CD4-positive, alpha-beta memory T cell (primary cell): ENCODE measurements at regions not wholly inside any gene's neighbourhood (a gene's known extent, or its start where the extent isn't known, plus 50 kb on each side); places are given as distances from the start of the nearest gene placed in this dataset.

ENCODE experiments used
- CTCF ChIA-PET: fragments of 350-600 bp; sonication (Branson Sonifier 250); formaldehyde crosslinking; loops from one replicate; lab custom pipeline; 2021; ENCODE audit warnings: inconsistent platforms; ENCODE audit not compliant: partially characterized antibody; lab: Charles Lee
- POLR2A ChIA-PET: fragments of 350-600 bp; sonication (Branson Sonifier 250); formaldehyde crosslinking; loops from one replicate; lab custom pipeline; 2021; ENCODE audit not compliant: partially characterized antibody; lab: Charles Lee
- DNase-seq, 5 donors: peaks; one replicate each; pipeline versions ENCODE4 v3.0.0 to v3.0.0-alpha.2; 2020 to 2022; ENCODE audit warnings: mixed read lengths in 1 of 5
- H3K27ac ChIP-seq: one replicate; pipeline ENCODE4 v1.7.0; 2013; ENCODE audit warnings: low read depth, low read length
- H3K27me3 ChIP-seq: 2 replicates; pipeline ENCODE4 v1.7.0; 2013; ENCODE audit warnings: mild to moderate bottlenecking, low read length, moderate library complexity; ENCODE audit not compliant: insufficient read depth
- H3K36me3 ChIP-seq: 2 replicates; pipeline ENCODE4 v1.7.0; 2013; ENCODE audit warnings: mild to moderate bottlenecking, low read length, moderate library complexity; ENCODE audit not compliant: insufficient read depth
- H3K4me1 ChIP-seq: 2 replicates; pipeline ENCODE4 v1.7.0; 2013; ENCODE audit warnings: mild to moderate bottlenecking, low read length, moderate library complexity; ENCODE audit not compliant: insufficient read depth
- H3K4me3 ChIP-seq, 2 donors: one replicate each; pipeline ENCODE4 v1.7.0; 2013; ENCODE audit warnings: low read length in 2 of 2, mild to moderate bottlenecking in 1 of 2
- H3K9me3 ChIP-seq, 2 donors: one replicate each; pipeline ENCODE4 v1.7.0; 2013; ENCODE audit warnings: low read length in 2 of 2, control low read depth in 1 of 2; ENCODE audit not compliant: control insufficient read depth in 1 of 2
- H3K27ac Mint-ChIP-seq, 7 donors: one replicate each; pipeline ENCODE4 v1.8.0; 2020 to 2021; ENCODE audit warnings: mixed read lengths in 7 of 7, mild to moderate bottlenecking in 6 of 7, inconsistent platforms in 3 of 7, moderate library complexity in 3 of 7
- H3K27me3 Mint-ChIP-seq, 2 donors: one replicate each; pipeline ENCODE4 v1.8.0; 2020 to 2021; ENCODE audit warnings: mixed read lengths in 2 of 2
- H3K36me3 Mint-ChIP-seq, 2 donors: one replicate each; pipeline ENCODE4 v1.8.0; 2020 to 2021; ENCODE audit warnings: mixed read lengths in 2 of 2, inconsistent platforms in 1 of 2, mild to moderate bottlenecking in 1 of 2
- H3K4me1 Mint-ChIP-seq, 4 donors: one replicate each; pipeline ENCODE4 v1.8.0; 2020 to 2021; ENCODE audit warnings: mixed read lengths in 4 of 4, mild to moderate bottlenecking in 1 of 4
- H3K4me3 Mint-ChIP-seq, 8 donors: one replicate each; pipeline ENCODE4 v1.8.0; 2020 to 2021; ENCODE audit warnings: mixed read lengths in 8 of 8, mild to moderate bottlenecking in 7 of 8, moderate library complexity in 6 of 8, inconsistent platforms in 3 of 8
- H3K9me3 Mint-ChIP-seq, 8 donors: one replicate each; pipeline ENCODE4 v1.8.0; 2020 to 2021; ENCODE audit warnings: mixed read lengths in 8 of 8, mild to moderate bottlenecking in 5 of 8, inconsistent platforms in 3 of 8, moderate library complexity in 1 of 8
- intact Hi-C: fragments of 100-400 bp; cut with micrococcal nuclease; formaldehyde crosslinking; loops from one replicate; pipeline ENCODE4 v1.15.1; 2023

DNA sequence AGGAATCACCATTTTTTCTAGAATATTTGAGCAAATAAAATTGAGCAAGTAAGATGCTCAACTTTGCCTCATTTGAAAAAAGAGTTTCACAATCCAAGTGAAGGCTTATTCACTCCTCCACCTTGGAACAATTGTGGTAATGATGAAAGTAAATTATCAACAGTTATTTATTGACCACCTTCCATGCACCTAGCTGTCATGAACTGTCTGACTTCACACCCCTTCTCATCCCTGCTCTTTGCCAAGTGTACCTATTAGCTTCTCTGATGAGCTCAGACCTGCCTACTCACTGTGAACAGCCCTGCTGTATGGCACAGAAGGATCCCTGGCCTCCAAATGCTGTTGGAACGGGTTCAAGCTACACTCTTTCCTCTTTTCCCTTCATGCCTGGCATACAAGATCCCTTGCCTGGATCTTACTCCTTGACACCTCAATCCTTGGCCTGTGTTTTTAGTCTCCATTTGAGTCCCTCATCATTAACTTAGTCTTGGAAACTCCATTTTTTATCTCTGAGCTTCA, 99.0 kb upstream of the PREP start:
- Histone ChIP-seq H3K9me3 (no peaks in the 10 kb centered on the region), H3K27me3 (no peaks in the 10 kb centered on the region), H3K27ac (no peak overlapping the region), H3K4me3 (no peak overlapping the region), H3K36me3 (no peaks in the 10 kb centered on the region), H3K4me1 (no peaks in the 10 kb centered on the region)
- ChIA-PET POLR2A (no interaction called here), CTCF (interaction anchor here (0.9 to 2.1 kb wide), 2 partner anchors 15 to 19 kb away, joined by 3 to 4 read pairs; no protein-coding TSS in a partner anchor)
- Mint-ChIP-seq H3K4me1 (no peaks in the 10 kb centered on the region), H3K27ac (peak overlapping the region in 1 of 7 donors; percentile 4), H3K36me3 (no peaks in the 10 kb centered on the region), H3K9me3 (no peaks in the 10 kb centered on the region), H3K27me3 (no peaks in the 10 kb centered on the region), H3K4me3 (no peak overlapping the region)
- intact Hi-C loops, result no loop called here
- no peak for DNase-seq

- Mint-ChIP-seq H3K27ac (no peak overlapping the region), H3K27me3 (no peaks in the 10 kb centered on the region), H3K4me1 (no peaks in the 10 kb centered on the region), H3K9me3 (no peaks in the 10 kb centered on the region), H3K4me3 (no peak overlapping the region), H3K36me3 (no peaks in the 10 kb centered on the region)
- Histone ChIP-seq H3K4me1 (no peaks in the 10 kb centered on the region), H3K36me3 (no peaks in the 10 kb centered on the region), H3K27ac (no peak overlapping the region), H3K27me3 (no peaks in the 10 kb centered on the region), H3K4me3 (no peak overlapping the region), H3K9me3 (no peaks in the 10 kb centered on the region)
- no peak for DNase-seq
- ChIA-PET POLR2A (no interaction called here), CTCF (interaction anchor here (0.9 to 2.1 kb wide), 2 partner anchors 14 to 18 kb away, joined by 3 to 4 read pairs; no protein-coding TSS in a partner anchor)
- intact Hi-C loops, result no loop called here
Measured at GRCh38 chr6:105501246-105501645, 98.4 kb upstream of the PREP start.

DNA sequence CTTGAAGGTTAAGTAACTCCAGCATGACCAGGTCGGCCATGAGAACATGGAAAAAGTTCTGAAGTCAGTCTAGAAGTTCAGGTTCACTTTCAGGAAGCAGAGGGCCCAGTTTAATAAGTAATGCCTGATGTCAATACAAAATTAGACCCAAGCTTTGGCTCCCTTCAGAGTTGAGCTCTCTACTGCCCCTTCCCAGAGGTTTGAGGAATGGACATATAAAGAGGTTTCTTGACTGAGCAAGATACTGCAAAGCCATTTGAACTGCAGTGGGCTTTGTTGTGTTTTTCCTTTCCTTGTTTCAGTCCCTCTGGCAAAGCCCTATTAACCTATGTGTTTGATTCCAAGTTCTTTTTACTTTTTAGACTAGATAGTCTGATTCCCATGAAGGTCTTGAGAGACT, 97.8 kb upstream of the PREP start:
- Mint-ChIP-seq H3K27me3 (no peaks in the 10 kb centered on the region), H3K4me1 (no peaks in the 10 kb centered on the region), H3K9me3 (no peaks in the 10 kb centered on the region), H3K27ac (no peak overlapping the region), H3K4me3 (no peak overlapping the region), H3K36me3 (no peaks in the 10 kb centered on the region)
- no peak overlapping the region for H3K4me3 ChIP-seq
- DNase-seq, result no peak
- CTCF ChIA-PET, result interaction anchor here (2.1 kb wide), 1 partner anchor 18 kb away, joined by 4 read pairs; no protein-coding TSS in a partner anchor
- intact Hi-C loops, result no loop called here
- H3K36me3 ChIP-seq, result no peaks in the 10 kb centered on the region
- no peaks in the 10 kb centered on the region for H3K27me3 ChIP-seq
- H3K4me1 ChIP-seq, result no peaks in the 10 kb centered on the region
- H3K9me3 ChIP-seq, result no peaks in the 10 kb centered on the region
- no peak overlapping the region for H3K27ac ChIP-seq
- POLR2A ChIA-PET, result no interaction called here

- H3K4me1 Mint-ChIP-seq, result no peaks in the 10 kb centered on the region
- Histone ChIP-seq H3K9me3 (no peaks in the 10 kb centered on the region), H3K36me3 (no peaks in the 10 kb centered on the region), H3K4me3 (no peak overlapping the region), H3K27me3 (no peaks in the 10 kb centered on the region), H3K4me1 (no peaks in the 10 kb centered on the region), H3K27ac (no peak overlapping the region)
- no peaks in the 10 kb centered on the region for H3K9me3 Mint-ChIP-seq
- intact Hi-C loops, result no loop called here
- no peaks in the 10 kb centered on the region for H3K27me3 Mint-ChIP-seq
- CTCF ChIA-PET, result no interaction called here
- no peaks in the 10 kb centered on the region for H3K36me3 Mint-ChIP-seq
- POLR2A ChIA-PET, result no interaction called here
- no peak for DNase-seq
- no peak overlapping the region for H3K4me3 Mint-ChIP-seq
- no peak overlapping the region for H3K27ac Mint-ChIP-seq
Measured at GRCh38 chr6:105499931-105500330, 97.0 kb upstream of the PREP start.

DNA sequence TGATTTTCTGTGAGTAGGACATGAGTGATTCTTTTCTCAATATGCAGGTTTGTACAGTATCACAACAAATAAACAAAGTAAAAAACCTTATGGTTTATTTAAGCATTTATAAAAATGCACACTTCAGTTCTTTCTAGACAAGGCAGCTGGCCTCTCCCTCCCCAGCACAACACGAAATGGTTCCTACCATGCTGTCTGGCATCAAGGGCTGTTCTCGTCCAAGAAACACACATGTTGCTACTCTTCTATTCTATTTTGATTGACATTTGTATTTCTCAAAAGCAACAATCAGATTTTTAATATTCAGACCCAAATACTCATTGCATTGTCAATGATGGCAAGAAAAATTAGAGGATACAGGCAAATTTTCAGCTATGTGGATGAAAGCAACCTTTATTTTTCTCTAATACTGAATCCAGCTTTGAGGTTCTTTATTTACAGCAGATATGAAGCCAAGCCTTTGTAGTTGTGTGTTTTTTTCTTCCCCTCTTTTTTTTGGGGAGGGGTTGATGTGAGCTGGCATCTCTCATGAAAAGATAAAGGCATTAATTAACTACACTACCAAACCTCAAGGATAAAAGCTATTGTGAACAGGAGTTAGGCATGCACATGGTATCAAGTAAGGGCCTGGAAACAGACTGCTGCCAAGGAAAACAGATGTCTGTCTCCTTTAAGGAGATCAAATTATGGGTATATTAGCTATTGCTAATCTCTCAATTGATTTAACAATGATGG, 96.4 kb upstream of the PREP start:
- POLR2A ChIA-PET, result no interaction called here
- H3K4me1 Mint-ChIP-seq, result no peaks in the 10 kb centered on the region

DNA sequence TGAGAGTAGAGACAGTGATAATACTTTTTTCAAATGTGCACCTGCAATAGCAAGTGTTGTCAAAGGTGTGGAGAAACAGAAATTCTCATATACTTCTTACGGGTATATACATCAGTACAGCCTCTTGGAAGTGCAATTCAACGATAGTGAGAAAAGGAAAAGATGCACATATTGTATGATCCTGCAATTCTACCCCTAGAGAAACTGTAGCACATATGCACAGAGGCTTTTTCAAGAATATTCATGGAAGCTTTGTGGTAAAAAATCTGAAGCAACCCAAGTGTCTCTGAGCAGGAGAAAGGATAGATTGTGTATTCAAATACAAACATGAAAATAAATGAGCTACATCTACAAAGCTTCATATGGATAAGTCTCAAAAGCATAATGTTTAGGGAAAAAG, 94.7 kb upstream of the PREP start:
- no peaks in the 10 kb centered on the region for H3K4me1 ChIP-seq
- Mint-ChIP-seq H3K9me3 (no peaks in the 10 kb centered on the region), H3K4me3 (no peak overlapping the region), H3K36me3 (no peaks in the 10 kb centered on the region), H3K27ac (no peak overlapping the region), H3K4me1 (no peaks in the 10 kb centered on the region), H3K27me3 (no peaks in the 10 kb centered on the region)
- H3K9me3 ChIP-seq, result no peaks in the 10 kb centered on the region
- no peak overlapping the region for H3K27ac ChIP-seq
- H3K4me3 ChIP-seq, result no peak overlapping the region
- intact Hi-C loops, result no loop called here
- no peaks in the 10 kb centered on the region for H3K36me3 ChIP-seq
- no peaks in the 10 kb centered on the region for H3K27me3 ChIP-seq
- CTCF ChIA-PET, result interaction anchor here (1.6 kb wide), 1 partner anchor 10 kb away, joined by 4 read pairs; no protein-coding TSS in a partner anchor
- POLR2A ChIA-PET, result no interaction called here
- no peak for DNase-seq

More for the DNA sequence above, 96.4 kb upstream of the PREP start:
- Histone ChIP-seq H3K9me3 (no peaks in the 10 kb centered on the region), H3K4me1 (no peaks in the 10 kb centered on the region), H3K27me3 (no peaks in the 10 kb centered on the region), H3K27ac (no peak overlapping the region), H3K36me3 (no peaks in the 10 kb centered on the region), H3K4me3 (no peak overlapping the region)
- H3K9me3 Mint-ChIP-seq, result no peaks in the 10 kb centered on the region
- no peaks in the 10 kb centered on the region for H3K36me3 Mint-ChIP-seq
- no peak overlapping the region for H3K4me3 Mint-ChIP-seq
- H3K27ac Mint-ChIP-seq, result no peak overlapping the region
- intact Hi-C loops, result no loop called here
- no peak for DNase-seq
- CTCF ChIA-PET, result no interaction called here
- H3K27me3 Mint-ChIP-seq, result no peaks in the 10 kb centered on the region

- intact Hi-C loops, result no loop called here
- ChIA-PET CTCF (no interaction called here), POLR2A (no interaction called here)
- no peak for DNase-seq
- no peaks in the 10 kb centered on the region for H3K9me3 Mint-ChIP-seq
- H3K27me3 Mint-ChIP-seq, result no peaks in the 10 kb centered on the region
- Histone ChIP-seq H3K27me3 (no peaks in the 10 kb centered on the region), H3K27ac (no peak overlapping the region), H3K9me3 (no peaks in the 10 kb centered on the region), H3K36me3 (no peaks in the 10 kb centered on the region), H3K4me1 (no peaks in the 10 kb centered on the region), H3K4me3 (no peak overlapping the region)
- H3K27ac Mint-ChIP-seq, result no peak overlapping the region
- H3K4me3 Mint-ChIP-seq, result no peak overlapping the region
- H3K36me3 Mint-ChIP-seq, result no peaks in the 10 kb centered on the region
- no peaks in the 10 kb centered on the region for H3K4me1 Mint-ChIP-seq
Measured at GRCh38 chr6:105495515-105495914, 92.6 kb upstream of the PREP start.
